HL-60 (cell line): ENCODE measurements at regions not wholly inside any gene's neighbourhood (a gene's known extent, or its start where the extent isn't known, plus 50 kb on each side); places are given as distances from the start of the nearest gene placed in this dataset.

Experiments used
- POLR2AphosphoS5 ChIP-seq: IDR thresholded peaks from 2 replicates; pipeline ENCODE4 v1.6.1; 2012; ENCODE audit warnings: low read depth
- TF ChIP-seq, protein P1 (sequence below): IDR thresholded peaks from one replicate; pipeline ENCODE4 v1.5.1; 2011; ENCODE audit warnings: low read length, control low read depth, inconsistent platforms; ENCODE audit not compliant: insufficient read depth

DNA sequence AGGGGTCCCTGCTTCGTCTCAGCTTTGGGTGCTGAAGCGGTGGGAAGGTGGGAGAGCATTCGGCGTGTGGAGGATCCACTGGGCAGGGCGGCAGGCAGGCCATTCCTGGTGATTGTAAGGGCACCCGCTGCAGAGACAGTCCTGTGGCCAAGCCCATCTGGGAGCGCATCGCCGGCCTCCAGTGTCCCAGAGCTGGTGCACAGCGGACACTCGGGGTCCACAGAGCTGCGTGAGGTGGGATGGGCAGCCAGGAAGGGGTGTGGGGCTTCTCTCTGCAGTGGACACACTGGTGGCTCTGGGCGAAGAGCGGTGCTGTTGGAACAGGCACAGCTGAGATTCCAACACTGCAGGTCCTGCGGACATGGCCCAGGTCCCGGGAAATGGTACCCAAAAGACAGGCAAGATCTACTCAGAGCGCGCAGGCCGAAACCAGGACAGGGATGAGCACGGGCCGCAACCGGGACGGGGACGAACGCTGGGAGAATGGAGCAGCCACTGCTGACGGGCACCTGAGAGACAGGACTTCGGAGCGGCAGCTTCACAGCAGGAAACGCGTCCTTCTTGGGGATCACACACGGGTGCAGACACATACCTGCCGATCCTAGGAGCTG lies 188.2 kb downstream of the ERMARD start:
- TF ChIP-seq, protein P1, sequence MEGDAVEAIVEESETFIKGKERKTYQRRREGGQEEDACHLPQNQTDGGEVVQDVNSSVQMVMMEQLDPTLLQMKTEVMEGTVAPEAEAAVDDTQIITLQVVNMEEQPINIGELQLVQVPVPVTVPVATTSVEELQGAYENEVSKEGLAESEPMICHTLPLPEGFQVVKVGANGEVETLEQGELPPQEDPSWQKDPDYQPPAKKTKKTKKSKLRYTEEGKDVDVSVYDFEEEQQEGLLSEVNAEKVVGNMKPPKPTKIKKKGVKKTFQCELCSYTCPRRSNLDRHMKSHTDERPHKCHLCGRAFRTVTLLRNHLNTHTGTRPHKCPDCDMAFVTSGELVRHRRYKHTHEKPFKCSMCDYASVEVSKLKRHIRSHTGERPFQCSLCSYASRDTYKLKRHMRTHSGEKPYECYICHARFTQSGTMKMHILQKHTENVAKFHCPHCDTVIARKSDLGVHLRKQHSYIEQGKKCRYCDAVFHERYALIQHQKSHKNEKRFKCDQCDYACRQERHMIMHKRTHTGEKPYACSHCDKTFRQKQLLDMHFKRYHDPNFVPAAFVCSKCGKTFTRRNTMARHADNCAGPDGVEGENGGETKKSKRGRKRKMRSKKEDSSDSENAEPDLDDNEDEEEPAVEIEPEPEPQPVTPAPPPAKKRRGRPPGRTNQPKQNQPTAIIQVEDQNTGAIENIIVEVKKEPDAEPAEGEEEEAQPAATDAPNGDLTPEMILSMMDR = no peak
- no peak for TF ChIP-seq POLR2AphosphoS5
